IMR-90 (cell line): ENCODE measurements at regions not wholly inside any gene's neighbourhood (a gene's known extent, or its start where the extent isn't known, plus 50 kb on each side); places are given as distances from the start of the nearest gene placed in this dataset.

Experiments used
- CEBPB ChIP-seq: IDR thresholded peaks from 2 replicates; pipeline ENCODE4 v1.6.1; 2012; ENCODE audit warnings: low read depth, low read length, improper control_type of control experiment
- RAD21 ChIP-seq: IDR thresholded peaks from 2 replicates; pipeline ENCODE4 v1.6.1; 2012; ENCODE audit warnings: low read length, improper control_type of control experiment
- TF ChIP-seq, protein P1 (sequence below): conservative IDR thresholded peaks from 2 replicates; pipeline ENCODE4 v1.5.1; 2012; ENCODE audit warnings: mild to moderate bottlenecking, low read depth, low read length, improper control_type of control experiment
- TF ChIP-seq, protein P2 (sequence below): fragments of 150-350 bp; IDR thresholded peaks from 2 replicates; pipeline ENCODE4 v1.6.1; 2017; ENCODE audit warnings: mild to moderate bottlenecking, antibody characterized with exemption, low read length, low read depth

DNA sequence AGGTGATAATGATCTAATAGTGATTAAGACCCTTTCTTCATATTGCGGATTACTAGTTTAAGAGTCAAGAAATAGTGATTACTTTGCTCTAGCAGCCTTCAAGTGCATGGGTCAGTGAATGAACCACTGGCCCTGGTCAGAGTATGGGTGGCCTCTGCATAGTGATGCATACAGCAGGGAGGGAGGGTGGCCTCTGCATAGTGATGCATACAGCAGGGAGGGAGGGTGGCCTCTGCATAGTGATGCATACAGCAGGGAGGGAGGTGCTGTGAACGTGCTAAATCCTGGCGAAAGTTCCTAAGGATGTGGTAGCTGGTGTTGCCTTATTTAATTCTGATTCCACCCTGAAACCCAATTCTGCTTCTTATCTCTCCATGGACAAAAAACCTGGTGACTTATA, 246.7 kb upstream of the ARSJ start:
- TF ChIP-seq CEBPB (no peak), RAD21 (no peak)
- TF ChIP-seq, protein P1, sequence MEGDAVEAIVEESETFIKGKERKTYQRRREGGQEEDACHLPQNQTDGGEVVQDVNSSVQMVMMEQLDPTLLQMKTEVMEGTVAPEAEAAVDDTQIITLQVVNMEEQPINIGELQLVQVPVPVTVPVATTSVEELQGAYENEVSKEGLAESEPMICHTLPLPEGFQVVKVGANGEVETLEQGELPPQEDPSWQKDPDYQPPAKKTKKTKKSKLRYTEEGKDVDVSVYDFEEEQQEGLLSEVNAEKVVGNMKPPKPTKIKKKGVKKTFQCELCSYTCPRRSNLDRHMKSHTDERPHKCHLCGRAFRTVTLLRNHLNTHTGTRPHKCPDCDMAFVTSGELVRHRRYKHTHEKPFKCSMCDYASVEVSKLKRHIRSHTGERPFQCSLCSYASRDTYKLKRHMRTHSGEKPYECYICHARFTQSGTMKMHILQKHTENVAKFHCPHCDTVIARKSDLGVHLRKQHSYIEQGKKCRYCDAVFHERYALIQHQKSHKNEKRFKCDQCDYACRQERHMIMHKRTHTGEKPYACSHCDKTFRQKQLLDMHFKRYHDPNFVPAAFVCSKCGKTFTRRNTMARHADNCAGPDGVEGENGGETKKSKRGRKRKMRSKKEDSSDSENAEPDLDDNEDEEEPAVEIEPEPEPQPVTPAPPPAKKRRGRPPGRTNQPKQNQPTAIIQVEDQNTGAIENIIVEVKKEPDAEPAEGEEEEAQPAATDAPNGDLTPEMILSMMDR: no peak
- TF ChIP-seq, protein P2, sequence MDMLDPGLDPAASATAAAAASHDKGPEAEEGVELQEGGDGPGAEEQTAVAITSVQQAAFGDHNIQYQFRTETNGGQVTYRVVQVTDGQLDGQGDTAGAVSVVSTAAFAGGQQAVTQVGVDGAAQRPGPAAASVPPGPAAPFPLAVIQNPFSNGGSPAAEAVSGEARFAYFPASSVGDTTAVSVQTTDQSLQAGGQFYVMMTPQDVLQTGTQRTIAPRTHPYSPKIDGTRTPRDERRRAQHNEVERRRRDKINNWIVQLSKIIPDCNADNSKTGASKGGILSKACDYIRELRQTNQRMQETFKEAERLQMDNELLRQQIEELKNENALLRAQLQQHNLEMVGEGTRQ: no peak
